Stimulated activated CD8-positive, alpha-beta memory T cell treated with anti-CD3 and anti-CD28 coated beads, Interleukin-12 subunit alpha, Interleukin-12 subunit beta, amount 100 ng/mL, for 24 hours (primary cell): ENCODE measurements at regions not wholly inside any gene's neighbourhood (a gene's known extent, or its start where the extent isn't known, plus 50 kb on each side); places are given as distances from the start of the nearest gene placed in this dataset.
"Not testable (repeated sequence)": the region's sequence is repeated elsewhere in the genome, so short reads cannot be mapped to it uniquely, and the experiment has no call there.

Source experiments
- DNase-seq: peaks from one replicate; pipeline ENCODE4 v3.0.0-alpha.2; 2020; ENCODE audit errors: extremely low read depth

GRCh38 chr3:67957268-67957667 lies 302.9 kb upstream of the SUCLG2 start:
- DNase-seq: no peak

GRCh38 chr3:67947808-67948508 lies 293.5 kb upstream of the SUCLG2 start:
- DNase-seq: peak; percentile 5

- no peak for DNase-seq
Measured at GRCh38 chr3:67946436-67946835, 292.0 kb upstream of the SUCLG2 start.

- no peak for DNase-seq
Measured at GRCh38 chr3:67943546-67943945, 289.1 kb upstream of the SUCLG2 start.

GRCh38 chr3:67941433-67942030 lies 287.1 kb upstream of the SUCLG2 start:
- DNase-seq: no peak

GRCh38 chr3:67940210-67940952 lies 286.0 kb upstream of the SUCLG2 start:
- DNase-seq: no peak

- no peak for DNase-seq
Measured at GRCh38 chr3:67937498-67938118, 283.2 kb upstream of the SUCLG2 start.

- not testable (repeated sequence) for DNase-seq
Measured at GRCh38 chr3:67930394-67930793, 276.0 kb upstream of the SUCLG2 start.

GRCh38 chr3:67923796-67924195 lies 269.4 kb upstream of the SUCLG2 start:
- no peak for DNase-seq

GRCh38 chr3:67920969-67921368 lies 266.6 kb upstream of the SUCLG2 start:
- DNase-seq: no peak

- no peak for DNase-seq
Measured at GRCh38 chr3:67920311-67920710, 265.9 kb upstream of the SUCLG2 start.

GRCh38 chr3:67916353-67916752 lies 261.9 kb upstream of the SUCLG2 start:
- DNase-seq: no peak

GRCh38 chr3:67907735-67908134 lies 253.3 kb upstream of the SUCLG2 start:
- DNase-seq: no peak

GRCh38 chr3:67906261-67906660 lies 251.8 kb upstream of the SUCLG2 start:
- DNase-seq: no peak

- DNase-seq: no peak
Measured at GRCh38 chr3:67901681-67902080, 247.3 kb upstream of the SUCLG2 start.

GRCh38 chr3:67898916-67899315 lies 244.5 kb upstream of the SUCLG2 start:
- no peak for DNase-seq

GRCh38 chr3:67897351-67898336 lies 243.2 kb upstream of the SUCLG2 start:
- DNase-seq: no peak

- DNase-seq: no peak
Measured at GRCh38 chr3:67896130-67896529, 241.7 kb upstream of the SUCLG2 start.

GRCh38 chr3:67894510-67894909 lies 240.1 kb upstream of the SUCLG2 start:
- DNase-seq: no peak

GRCh38 chr3:67884345-67884744 lies 229.9 kb upstream of the SUCLG2 start:
- DNase-seq: no peak

GRCh38 chr3:67883766-67884165 lies 229.4 kb upstream of the SUCLG2 start:
- DNase-seq: no peak
